PFSK-1 (cell line): ENCODE measurements at regions not wholly inside any gene's neighbourhood (a gene's known extent, or its start where the extent isn't known, plus 50 kb on each side); places are given as distances from the start of the nearest gene placed in this dataset.

Experiments used
- POLR2AphosphoS5 ChIP-seq: IDR thresholded peaks from 2 replicates; pipeline ENCODE4 v1.6.1; 2012; ENCODE audit warnings: low read depth, mild to moderate bottlenecking, control low read depth, low read length, moderate library complexity
- REST ChIP-seq, 2 experiments: IDR thresholded peaks; 2 replicates each; pipeline versions ENCODE4 v1.6.1 to v1.8.0; 2011 to 2012; ENCODE audit warnings: low read depth in 2 of 2, low read length in 2 of 2, control low read depth in 1 of 2, inconsistent platforms in 1 of 2, mild to moderate bottlenecking in 1 of 2, moderate library complexity in 1 of 2; ENCODE audit not compliant: insufficient read depth in 1 of 2
- SIN3A ChIP-seq: IDR thresholded peaks from 2 replicates; pipeline ENCODE4 v1.6.1; 2012; ENCODE audit warnings: mild to moderate bottlenecking, low read length, moderate library complexity, borderline replicate concordance; ENCODE audit not compliant: insufficient read depth
- TAF1 ChIP-seq: IDR thresholded peaks from 2 replicates; pipeline ENCODE4 v1.6.1; 2012; ENCODE audit warnings: low read length, control low read depth, borderline replicate concordance; ENCODE audit not compliant: insufficient read depth

- TF ChIP-seq POLR2AphosphoS5 (no peak), SIN3A (no peak), REST (IDR thresholded peaks at IDR 0.05; ENCODE audit: insufficient read depth in 1 of 2, low read depth in 2 of 2, low read length in 2 of 2) (no peak), TAF1 (no peak)
Measured at GRCh38 chr17:56087199-56087598, 66.1 kb upstream of the ANKFN1 start.
